ENCODE measurements at regions not wholly inside any gene's neighbourhood (a gene's known extent, or its start where the extent isn't known, plus 50 kb on each side); places are given as distances from the start of the nearest gene placed in this dataset.
A peak's percentile ranks its signal among the peaks of the same experiment; 100 is the strongest.

DNA sequence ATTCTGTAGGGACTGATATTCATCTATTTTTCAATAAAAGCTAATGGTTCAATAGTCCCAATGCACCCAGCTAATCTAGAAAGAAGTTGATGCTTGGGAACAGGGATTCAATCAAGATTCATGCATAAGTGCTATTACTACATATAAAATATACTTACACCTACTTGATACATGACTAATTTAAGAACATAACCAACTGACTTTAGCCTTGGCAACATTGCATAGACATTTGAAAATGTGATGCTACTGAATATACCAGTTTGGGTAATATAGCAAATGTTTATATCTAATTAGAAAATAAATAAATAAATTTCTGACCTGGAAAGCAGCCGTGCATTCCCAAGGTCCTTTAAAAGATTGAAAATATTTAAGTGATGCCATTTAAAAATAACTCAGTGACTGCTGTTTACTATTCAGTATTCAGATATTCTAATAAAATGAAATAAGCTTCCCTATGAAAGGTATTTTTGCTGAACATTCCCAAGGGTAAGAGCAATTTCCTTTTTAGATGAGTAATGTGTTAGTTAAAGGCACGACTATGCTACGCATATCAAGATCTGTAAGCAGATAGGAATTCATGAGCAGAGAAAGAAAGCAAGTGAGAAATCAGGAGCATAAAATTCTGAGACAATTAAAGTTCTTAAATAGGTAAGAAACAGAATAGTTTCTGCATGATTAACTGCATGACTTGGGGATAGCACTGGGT lies 160.6 kb upstream of the SYT1 start:
- DNase-seq: no peak

DNA sequence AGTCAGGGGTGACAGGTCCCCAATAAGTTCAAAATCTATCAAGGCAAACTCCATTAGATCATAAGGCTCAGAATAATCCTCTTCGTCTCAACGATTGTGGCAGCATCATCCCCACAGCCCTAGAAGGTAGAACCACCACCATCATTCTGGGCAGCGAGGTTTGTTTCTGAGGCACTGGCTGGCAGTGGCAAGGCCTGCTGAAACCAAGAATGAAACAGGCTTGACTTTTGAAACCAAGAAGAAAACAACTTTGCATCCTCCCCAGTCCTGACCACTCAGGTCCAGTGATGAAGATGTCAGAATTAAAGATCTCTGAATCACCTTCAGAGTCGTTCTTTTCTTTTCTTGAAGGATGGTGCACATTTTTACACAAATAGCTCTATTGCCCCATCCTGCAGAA lies 152.6 kb upstream of the SYT1 start:
- no peak for DNase-seq

DNA sequence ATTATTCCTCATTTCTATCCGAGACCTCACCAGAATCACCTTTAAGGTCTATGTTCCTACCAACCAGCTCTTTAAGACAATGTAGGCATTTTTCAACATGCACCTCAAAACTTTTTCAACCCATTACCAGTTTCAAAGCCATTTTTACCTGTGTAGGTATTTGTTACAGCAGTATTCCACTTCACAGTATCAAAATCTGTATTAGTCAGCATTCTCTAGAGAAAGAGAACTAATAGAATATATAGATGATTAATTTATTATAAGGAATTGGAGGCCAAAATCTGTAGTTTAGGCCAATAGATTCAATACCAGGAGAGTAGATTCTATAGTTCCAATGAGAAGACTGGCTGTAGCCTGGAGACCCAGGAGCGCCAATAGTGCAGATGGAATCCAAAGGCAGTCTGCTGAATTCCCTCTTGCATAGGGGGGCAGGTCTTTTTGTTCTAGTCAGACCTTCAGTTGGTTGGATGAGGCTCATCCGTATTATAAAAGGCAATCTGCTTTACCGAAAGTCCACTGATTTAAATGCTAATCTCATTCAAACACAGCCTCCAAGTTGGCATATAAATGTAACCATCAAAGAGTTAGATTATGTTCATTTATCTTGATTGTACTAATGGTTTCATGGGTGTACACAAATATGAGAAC lies 151.6 kb upstream of the SYT1 start:
- DNase-seq: no peak

DNA sequence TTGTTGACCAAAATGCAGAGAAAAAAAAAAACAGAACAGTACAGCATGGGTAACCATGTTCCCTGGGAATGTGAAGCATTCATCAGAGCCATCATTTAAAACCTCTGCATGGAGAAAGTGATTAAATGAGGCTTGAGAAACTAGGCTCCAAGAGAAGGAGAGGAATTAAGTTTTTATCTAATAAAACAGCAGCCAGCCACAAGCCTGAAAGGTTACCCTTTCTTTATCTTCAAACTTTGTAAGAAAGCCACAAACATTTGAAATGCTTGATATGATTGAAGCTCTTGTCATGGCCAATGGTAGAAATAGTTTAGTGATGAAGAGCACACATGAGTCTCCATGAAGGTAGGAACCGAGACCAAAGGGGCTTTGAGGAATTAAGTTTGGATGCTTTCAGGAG lies 144.9 kb upstream of the SYT1 start:
- DNase-seq: no peak

DNA sequence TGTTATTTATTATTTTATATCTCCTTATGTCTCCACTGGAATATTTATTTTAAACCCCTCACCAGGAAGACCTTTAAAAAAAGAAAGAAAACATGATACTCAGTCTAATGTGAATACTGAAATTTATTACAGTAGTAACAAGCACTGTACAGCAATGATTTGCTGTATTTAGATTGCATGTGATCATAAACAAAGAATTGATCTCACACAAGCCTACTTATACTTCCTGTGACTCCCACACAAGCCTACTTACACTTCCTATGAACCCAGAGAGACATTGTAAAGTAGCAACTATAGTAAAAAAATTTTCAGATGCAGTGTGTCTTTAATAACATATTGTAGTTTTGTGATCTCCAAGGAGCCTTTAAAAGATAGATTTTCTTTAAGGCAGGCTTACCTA lies 142.7 kb upstream of the SYT1 start:
- DNase-seq: peak in 1 of 2 donors; percentile 8

DNA sequence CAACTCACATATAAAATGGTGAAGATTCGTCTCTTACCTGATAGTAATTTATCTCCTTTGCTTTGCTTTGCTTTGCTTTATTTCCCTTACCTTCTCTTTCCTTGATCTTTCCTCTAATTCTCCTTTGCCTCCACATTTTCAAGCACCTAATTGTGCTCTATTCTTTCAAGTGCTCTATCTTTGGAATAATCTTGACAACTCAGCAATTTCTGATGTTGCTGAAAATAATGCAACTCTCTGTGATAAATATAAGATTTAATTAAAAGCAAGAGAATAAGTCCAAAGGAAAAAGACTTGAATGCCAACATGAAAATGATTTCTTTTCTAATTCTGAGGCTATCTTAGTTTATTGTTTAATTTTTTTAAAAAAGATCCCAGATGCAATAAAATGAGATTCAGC lies 139.5 kb upstream of the SYT1 start:
- DNase-seq: no peak

DNA sequence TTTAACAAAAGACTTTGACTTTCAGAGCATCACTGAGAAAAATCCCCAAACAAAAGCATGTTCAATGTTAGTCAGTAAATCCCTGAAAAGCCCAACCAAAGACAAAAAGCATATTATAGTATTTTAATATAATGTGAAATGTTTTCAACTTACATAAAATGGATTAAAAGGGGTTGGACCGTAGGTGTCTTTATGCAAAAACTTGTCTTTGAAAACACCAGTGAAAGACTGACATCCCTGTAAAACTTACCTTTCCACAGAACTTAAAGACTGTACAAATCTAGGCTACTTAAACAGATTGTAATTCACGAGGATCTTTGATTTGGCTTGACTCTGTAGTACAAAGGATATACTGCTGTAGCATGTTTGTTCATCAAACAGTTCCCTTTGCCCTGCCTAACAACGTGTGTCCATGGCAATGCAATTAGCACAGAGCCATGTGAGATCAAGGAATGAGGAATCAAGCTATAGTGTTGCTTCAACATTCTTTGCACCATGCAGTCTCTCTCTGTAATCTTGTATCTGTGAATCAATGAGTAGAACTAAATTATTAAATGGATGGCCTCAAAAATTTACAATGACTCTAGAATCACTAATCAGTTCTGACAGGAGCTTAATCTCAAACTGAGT lies 138.5 kb upstream of the SYT1 start:
- DNase-seq: peak in 1 of 2 donors; percentile 2

DNA sequence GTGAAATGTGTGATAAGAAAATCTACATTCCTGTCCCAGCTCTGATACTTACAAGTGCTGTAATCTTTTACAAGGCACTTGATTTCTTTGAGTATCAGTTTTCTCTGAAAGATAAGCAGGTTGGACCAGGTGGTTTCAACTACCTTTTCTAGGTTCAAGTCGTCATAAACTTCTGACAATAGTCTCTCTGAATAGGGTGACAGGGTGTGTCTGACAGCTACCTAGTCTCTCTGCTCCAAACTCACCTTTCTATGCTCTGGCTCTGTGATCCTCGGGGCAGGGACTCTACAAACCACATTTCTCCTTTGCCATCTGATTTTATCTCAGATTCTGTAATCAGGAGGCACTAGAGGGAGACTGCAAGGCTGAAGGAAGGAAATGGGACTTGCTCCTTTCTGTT lies 137.7 kb upstream of the SYT1 start:
- no peak for DNase-seq

DNA sequence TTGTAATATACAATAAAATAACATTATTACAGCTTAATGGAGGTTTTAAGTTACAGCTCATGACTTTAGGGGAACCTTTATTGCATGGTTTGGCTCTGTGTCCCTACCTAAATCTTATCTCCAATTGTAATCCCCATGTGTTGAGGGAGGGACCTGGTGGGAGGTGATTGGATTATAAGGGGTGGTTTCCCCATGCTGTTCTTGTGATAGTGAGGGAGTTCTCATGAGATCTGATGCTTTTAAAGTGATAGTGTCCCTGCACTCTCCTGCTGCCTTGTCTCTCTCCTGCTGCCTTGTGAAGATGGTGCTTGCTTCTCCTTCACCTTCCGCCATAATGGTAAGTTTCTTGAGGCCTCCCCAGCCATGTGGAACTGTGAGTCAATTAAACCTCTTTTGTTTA lies 132.1 kb upstream of the SYT1 start:
- no peak for DNase-seq

DNA sequence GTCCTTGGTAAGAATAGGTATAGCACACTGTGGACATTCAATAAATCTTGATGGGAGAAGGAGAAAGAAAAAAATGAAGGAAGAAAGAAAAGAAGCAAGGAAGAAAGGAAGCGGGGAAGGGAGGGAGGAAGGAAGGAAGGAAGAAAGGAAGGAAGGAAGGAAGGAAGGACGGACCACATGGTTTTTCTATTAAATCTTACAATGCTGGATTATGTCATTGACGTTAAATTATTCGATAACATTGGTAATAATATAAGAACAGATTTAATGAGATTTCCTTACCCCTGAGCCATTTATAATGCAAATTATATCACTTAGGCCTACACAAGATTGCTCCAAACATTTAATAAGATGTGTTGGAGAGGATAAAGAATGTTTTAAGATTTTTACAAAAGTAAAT lies 124.9 kb upstream of the SYT1 start:
- DNase-seq: no peak

DNA sequence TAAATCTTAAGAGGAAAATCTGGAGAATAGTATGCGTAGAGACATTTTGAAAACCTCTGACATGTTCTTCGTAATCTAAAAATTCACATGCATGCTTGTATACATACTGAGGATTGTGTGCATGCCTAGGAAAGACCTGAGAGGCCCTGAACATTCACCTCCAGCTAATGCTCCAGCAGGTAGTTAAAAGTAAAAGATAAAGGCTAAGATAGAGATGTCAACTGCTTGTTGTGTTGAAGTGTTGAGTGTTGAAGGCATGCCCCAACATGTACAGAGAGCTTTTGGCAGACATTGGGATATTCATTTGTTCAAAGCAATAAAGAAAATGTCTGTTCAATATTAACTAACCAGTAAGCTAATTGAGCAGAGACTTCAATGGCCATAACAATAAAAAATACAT lies 118.6 kb upstream of the SYT1 start:
- DNase-seq: no peak

DNA sequence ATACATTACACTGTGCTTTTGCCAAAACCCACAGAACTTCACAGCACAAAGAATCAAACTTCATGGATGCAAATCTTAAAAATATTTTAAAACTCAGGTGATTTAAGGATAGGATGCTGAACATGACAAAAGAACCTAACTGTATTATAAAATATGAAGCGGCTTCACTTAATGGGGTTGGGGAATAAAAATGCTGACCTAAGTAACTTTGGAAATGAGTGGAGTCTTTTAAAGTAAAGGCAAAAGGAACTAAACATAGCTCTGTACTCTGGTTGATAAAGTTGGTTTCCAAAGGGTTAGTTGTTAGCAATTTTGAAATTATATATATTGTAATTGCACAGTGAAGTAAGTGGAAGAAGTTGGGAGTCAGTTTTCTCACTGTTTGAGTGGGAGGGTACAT lies 111.5 kb upstream of the SYT1 start:
- DNase-seq: no peak

DNA sequence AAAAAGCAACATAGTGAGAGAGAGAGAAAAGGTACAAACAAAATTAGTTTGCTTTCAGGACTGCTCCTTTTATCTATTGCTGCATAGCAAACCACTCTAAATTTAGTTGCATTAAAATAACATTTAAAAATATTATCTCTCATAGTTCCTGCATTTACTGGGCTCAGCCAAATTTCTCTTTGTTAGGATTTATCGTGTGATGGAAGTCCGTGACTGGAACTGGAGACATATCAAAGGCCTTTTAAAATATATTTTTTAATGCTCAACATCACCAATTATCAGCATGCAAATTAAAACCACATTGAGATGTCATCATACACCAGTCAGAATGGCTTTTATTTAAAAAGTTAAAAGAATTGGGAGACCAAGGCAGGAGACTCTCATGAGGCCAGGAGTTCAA lies 107.6 kb upstream of the SYT1 start:
- no peak for DNase-seq

DNA sequence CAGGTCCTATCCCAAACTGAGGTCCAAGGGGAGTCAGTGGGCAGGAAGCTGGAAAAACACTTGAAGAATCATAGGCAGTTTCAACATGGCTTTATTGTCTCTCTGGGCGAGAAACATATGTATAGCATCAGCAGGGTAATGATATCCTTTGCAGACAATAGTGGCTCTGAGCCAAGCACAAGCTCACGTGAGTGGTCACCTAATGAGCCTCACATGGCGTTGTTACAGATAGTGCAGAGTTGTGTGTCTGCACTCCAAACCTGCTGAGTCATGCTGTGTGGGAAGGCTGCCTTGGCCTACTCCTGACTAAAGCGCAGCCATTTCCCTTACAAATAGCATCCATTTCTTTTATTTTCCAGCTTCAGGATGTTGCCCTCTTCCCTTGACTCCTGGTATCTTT lies 105.2 kb upstream of the SYT1 start:
- DNase-seq: no peak

DNA sequence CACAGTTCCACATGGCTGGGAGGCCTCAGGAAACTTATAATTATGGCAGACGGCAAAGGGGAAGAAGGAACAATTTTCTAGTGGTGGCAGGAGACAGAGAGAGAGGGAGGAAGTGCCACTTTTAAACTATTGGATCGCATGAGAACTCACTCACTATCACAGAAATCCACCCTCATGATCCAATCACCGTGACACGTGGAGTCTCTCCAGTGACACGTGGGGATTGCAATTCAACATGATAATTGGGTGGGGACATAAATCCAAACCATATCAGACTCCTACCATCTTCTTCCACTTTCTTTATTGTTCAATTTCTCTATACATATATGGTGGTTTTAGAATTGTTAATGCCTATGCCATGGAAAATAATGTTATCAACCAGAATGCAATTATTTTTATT lies 103.7 kb upstream of the SYT1 start:
- no peak for DNase-seq

DNA sequence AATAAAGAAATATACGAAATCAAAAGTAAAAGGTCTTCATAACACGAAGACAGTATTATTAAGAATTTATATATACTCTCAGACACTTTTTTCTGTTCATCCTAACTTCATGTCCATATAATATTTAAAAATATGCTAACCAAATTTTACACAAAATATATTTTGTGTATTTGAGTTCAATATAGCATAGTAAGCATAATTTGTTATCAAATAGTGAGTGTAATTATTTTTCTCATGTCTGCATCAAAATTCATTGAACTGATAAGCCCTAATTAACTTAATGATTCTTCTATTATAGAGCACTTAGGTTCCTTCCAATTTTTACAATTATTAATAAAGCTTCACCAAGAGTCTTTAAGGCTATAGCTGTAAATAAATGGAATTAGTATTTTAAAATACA lies 99.7 kb upstream of the SYT1 start:
- no peak for DNase-seq

DNA sequence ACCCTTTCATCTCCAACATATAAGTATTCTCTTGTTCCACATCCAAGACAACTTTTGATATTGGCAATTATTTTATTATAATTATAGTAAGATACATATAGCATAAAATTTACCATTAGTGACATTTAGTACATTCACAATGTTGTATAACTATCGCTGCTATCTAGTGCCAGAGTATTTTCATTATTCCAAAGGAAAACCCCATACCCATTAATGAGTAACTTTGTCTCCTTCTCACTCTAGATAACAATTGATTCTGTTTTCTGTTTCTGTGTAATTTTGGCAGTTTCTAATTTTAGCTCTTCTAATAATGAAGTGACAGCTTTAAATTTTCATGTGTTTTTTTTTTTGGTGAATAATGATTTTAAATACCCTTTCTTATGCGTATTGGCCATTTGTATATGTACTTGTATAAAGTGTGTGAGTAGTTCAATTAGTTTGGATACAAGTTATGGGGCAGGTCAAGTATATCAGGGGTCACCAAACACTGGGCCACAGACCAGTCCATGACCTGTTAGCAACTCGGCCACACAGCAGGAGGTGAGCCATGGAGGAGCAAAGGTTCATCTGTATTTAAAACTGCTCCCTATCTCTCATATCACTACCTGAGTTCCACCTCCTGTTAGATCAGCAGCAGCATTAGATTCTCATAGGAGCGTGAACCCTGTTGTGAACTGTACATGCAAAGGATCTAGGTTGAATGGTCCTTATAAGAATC lies 97.2 kb upstream of the SYT1 start:
- DNase-seq: no peak

DNA sequence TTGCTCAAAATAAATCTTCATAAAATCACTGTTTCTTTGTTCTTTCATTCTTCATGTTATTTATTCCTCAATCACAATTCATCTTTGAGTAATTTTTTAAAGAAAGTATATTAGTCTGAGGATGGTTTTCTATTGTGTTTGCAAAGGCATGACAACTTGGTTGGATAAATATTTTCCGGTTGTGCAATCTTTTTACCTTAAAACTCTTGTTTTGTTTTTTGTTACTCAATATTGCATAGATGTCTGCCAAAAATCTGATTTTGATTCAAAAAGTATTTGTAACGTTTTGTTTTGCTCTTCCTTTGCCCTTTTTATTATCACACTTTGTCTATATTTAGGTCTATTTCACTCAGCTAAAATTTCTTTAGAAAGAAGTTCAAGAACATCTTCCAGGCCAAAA lies 86.2 kb upstream of the SYT1 start:
- DNase-seq: no peak

DNA sequence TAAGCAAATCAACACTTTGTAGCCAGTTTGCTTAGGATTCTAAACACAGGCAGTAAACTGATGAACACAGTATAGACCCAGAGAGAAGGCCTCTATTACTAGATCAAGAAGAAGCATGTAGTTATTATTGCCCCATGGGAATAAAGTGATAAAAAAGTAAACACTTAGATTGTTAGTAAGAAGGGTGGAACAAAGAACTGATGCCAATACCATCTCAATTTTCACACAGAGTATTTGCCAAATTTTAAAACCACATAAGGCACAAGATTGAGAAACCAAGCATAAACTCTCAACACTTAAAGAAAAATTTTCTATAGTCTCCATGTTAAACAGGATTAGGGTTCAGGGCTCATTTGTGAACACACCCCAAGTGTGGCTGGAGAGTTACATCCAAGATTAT lies 77.0 kb upstream of the SYT1 start:
- DNase-seq: no peak

DNA sequence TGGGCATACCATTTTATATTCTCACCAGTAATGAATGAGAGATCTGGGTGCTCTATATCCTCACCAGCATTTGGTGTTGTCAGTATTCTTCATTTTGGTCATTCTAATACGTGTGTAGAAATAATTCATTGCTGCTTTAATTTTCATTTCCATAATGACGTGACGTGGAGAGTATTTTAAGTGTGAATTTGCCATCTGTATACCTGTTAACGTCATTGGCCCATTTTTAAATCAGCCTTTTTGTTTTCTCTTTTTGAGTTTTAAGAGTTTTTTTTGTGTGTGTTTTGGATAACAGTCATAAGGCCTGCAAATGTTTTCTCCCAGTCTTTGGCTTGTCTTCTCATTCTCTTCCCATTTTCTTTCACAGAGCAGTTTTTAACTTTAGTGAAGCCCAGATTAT lies 74.4 kb upstream of the SYT1 start:
- DNase-seq: no peak

DNA sequence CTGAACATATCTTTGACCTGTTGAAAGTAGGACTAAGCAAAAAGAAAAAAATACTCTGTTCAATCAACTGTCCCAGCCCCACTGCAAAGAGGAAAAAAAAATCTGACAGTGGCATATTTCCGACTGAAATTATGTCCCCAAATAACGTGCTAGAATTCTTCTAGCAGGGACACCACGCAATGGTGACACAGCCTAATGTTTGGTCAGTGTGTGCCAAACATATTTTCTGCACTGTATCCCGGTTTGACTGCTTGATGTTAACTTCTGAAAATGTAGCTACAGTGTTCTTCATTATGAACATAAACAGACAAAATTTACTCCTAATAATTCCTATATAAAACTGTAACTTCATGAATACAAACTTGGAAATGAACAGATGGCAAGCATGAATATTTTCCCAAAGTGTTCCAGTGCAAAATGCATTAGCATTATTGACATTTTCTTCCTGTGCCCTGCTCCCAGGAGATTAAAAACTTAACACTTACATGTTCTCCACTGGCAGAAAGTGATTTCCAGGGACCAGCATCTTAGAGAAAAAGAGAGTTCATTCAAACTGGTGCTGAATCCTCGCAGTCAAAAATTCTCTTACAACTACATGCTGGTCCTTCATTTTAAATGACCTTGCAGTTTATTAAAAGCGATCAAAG lies 72.4 kb upstream of the SYT1 start:
- no peak for DNase-seq

DNA sequence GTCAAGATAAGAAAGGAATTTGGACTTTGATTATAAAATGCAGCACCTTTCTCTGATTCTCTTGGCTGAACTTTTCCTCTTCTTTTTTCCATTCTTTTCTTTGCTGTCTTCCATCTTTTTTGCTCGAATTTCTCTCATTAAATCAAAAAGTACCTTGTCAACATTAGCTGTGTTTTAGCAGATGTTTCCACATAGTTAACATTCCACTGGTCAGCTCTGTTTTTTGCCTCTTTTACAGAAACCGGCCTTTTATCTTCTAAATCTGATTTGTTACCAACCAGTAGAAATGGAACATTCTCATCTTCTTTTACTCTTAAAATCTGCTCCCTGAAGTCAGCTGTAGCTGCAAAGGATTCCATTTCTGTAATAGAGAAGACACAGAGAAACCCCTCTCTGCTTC lies 71.1 kb upstream of the SYT1 start:
- DNase-seq: no peak

DNA sequence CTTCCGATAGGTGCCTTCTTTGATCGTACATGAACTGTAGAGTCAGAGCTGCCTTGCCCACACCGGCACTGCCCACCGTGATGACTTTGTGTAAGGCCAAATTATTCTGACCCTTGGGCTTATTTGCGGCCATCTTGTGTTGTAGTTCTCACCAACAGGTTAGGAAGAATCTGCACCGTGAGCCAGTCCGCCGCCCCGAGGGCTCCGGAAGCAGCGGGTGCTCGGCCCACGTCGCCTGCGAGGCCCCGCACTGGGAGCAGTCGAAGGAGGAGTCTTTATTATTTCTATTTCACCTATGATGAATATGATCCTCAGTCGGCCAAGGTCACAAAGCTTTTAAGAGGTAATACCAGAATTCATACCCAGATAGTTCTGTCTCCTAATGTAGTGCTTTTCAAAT lies 70.6 kb upstream of the SYT1 start:
- no peak for DNase-seq
